T-helper 17 cell (primary cell): ENCODE measurements at regions not wholly inside any gene's neighbourhood (a gene's known extent, or its start where the extent isn't known, plus 50 kb on each side); places are given as distances from the start of the nearest gene placed in this dataset.
"Not testable (repeated sequence)": the region's sequence is repeated elsewhere in the genome, so short reads cannot be mapped to it uniquely, and the experiment has no call there.

Experiments
- ATAC-seq: fragments of 150-1000 bp; cut with Tn5 transposase; 2 replicates; pipeline ENCODE4 v1.10.0; 2021; ENCODE audit warnings: mild to moderate bottlenecking, moderate library complexity
- DNase-seq, 3 donors: peaks; one replicate each; pipeline versions ENCODE4 v3.0.0 to v3.0.0-alpha.2; 2020 to 2021
- H3K9me3 ChIP-seq: one replicate; pipeline ENCODE4 v1.7.0; 2013; ENCODE audit warnings: low read length, mild to moderate bottlenecking; ENCODE audit not compliant: control insufficient read depth, poor library complexity, severe bottlenecking
- H3K27ac Mint-ChIP-seq: one replicate; pipeline ENCODE4 v1.8.0; 2022; ENCODE audit warnings: mild to moderate bottlenecking, moderate library complexity, mixed read lengths
- H3K27me3 Mint-ChIP-seq: one replicate; pipeline ENCODE4 v1.8.0; 2022; ENCODE audit warnings: mixed read lengths
- H3K36me3 Mint-ChIP-seq: one replicate; pipeline ENCODE4 v1.8.0; 2022; ENCODE audit warnings: low read depth, mixed read lengths
- H3K4me1 Mint-ChIP-seq: one replicate; pipeline ENCODE4 v1.8.0; 2022; ENCODE audit warnings: mild to moderate bottlenecking, mixed read lengths
- H3K4me3 Mint-ChIP-seq: one replicate; pipeline ENCODE4 v1.8.0; 2022; ENCODE audit warnings: mild to moderate bottlenecking, moderate library complexity, mixed read lengths

DNA sequence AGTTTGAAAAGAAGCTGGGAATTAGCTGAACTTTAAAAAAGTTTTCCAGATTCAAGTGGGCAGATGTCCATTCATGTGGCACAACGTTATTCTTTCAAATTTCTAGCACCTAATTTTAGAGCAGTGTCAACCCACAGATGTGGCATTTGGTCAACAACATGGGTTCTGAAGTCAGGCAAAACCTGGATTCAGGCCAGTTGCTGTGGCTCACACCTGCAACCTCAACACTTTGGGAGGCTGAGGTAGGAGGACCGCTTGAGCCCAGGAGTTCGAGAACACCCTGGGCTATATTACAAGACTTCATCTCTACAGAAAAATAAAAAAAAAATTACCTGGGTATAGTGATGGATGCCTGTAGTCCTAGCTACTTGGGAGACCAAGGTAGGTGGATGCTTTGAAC, 380.2 kb upstream of the SALL1 start:
- no peak for DNase-seq
- Mint-ChIP-seq H3K27ac (no peak overlapping the region), H3K4me1 (no peaks in the 10 kb centered on the region), H3K36me3 (no peaks in the 10 kb centered on the region), H3K4me3 (no peak overlapping the region), H3K27me3 (no peaks in the 10 kb centered on the region)
- ATAC-seq: no peak
- no peaks in the 10 kb centered on the region for H3K9me3 ChIP-seq

DNA sequence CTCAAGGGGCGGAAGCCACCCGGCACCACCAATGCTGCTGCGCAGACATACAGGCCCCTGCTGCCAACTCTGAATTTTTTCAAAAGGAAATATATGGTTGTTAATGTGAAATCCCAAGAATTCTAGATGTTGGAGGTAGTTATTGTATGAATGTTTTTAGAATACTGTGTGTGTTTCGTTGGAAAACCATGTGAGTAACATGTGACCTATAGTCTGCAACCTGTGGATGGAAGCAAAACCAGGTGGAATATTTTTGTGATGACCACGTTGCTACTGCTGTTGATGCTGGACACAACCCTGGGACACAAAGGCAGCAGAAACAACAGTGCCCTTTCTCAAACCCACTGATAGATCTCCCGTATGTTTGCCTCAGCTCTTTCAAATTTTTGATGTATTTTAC, 376.3 kb upstream of the SALL1 start:
- no peak overlapping the region for H3K4me3 Mint-ChIP-seq
- no peaks in the 10 kb centered on the region for H3K4me1 Mint-ChIP-seq
- no peak overlapping the region for H3K27ac Mint-ChIP-seq
- no peaks in the 10 kb centered on the region for H3K27me3 Mint-ChIP-seq
- DNase-seq (no peak), ATAC-seq (no peak)
- H3K9me3 ChIP-seq: no peaks in the 10 kb centered on the region
- H3K36me3 Mint-ChIP-seq: no peaks in the 10 kb centered on the region

DNA sequence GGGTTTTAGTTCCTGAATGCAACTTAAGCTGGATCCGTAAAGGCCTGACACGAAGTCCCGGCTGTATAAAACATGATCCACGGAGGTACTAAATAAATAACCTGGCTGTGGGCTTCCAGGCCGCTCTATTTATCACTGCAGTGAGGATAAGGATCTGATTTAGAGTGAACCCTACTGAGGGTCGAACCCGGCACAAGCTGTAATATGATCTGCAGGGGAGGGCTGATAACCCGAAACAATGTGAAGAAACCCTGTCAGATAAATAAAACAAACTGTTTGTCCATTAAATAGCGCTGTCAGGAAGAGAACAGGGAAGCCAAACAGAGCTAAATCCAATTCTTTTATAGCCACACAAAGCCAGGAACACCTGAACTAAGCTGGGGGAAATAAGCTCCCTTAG, 375.6 kb upstream of the SALL1 start:
- Mint-ChIP-seq H3K4me3 (no peak overlapping the region), H3K4me1 (no peaks in the 10 kb centered on the region), H3K36me3 (no peaks in the 10 kb centered on the region), H3K27me3 (no peaks in the 10 kb centered on the region), H3K27ac (no peak overlapping the region)
- ATAC-seq (no peak), DNase-seq (no peak)
- H3K9me3 ChIP-seq: no peaks in the 10 kb centered on the region

DNA sequence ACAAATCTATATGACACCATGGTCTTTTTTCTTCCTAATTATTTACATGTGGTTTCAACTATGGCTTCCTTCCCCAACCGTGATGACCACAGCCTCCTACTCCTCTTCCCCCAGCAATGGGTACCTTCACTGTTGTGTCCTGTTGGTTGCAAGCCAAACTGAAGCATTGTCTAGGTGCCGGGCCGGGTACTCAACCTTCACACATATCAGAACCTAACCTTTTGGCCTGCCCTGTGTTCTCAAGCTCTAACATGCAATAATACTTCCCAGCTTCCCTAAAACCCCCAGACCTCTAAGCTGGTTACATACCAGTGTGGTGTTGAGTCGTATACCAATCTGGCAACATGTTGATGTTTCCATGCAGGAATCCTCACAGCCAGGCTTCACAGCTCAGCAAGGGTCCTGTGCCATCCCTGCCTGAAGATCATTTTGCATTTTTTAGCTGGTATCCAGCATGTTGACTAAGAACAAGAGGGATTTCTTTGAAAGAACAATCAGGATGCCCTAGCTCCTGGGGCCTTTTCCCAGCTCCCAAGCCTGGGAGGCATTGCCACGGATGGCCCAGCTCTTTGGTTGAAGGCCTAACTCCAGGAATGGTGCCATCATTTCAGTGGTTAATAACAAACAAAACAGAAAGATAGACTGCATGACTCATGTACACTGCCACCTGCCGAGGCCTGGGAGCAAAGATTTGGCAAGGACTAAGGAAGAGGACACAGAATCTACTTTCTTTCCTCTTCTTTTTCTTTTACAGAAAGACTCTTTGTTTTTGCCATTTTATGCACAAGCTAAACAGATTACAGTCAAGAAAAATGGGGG, 373.7 kb upstream of the SALL1 start:
- DNase-seq: no peak
- H3K4me3 Mint-ChIP-seq: no peak overlapping the region
- H3K36me3 Mint-ChIP-seq: no peaks in the 10 kb centered on the region
- H3K4me1 Mint-ChIP-seq: no peaks in the 10 kb centered on the region
- H3K27ac Mint-ChIP-seq: no peak overlapping the region
- no peaks in the 10 kb centered on the region for H3K9me3 ChIP-seq
- no peak for ATAC-seq
- no peaks in the 10 kb centered on the region for H3K27me3 Mint-ChIP-seq

DNA sequence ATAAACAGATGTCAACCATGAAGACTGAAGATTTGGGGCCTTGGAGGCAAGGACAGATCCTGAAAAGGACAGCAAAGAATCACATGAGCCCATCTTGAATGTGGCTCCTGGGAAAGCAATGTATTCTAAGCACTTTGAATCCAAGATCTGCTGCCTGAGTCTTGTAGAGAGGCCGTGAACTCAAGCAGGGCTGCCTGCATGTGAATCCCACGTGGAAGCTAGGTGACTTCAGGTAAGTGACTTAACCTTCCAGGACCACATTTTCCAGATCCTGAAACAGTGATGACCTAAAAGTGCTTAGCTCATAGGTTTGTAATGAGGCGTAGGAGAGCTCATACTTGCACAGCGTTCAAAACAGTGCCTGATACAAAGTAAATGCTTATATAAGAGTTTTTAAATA, 373.0 kb upstream of the SALL1 start:
- Mint-ChIP-seq H3K4me1 (no peaks in the 10 kb centered on the region), H3K36me3 (no peaks in the 10 kb centered on the region)

DNA sequence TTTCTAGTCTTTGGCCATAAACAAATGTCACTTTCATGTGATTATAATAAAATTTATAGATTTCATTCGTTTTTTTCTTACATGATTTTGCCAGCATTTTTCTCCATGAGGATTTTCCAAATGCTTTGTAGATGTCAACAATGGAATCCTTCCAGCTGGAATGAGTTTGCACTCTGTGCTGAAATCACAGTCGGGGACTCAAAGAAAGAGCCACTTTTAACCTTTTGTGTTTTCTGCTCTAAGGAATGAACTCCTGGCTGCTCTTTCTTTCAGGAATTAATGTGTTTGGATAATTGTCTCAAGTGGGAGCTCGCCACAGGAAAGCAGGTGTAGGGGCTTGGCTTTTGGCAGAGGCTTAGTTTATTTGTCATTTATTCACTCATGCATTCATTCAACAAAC, 372.3 kb upstream of the SALL1 start:
- Mint-ChIP-seq H3K27me3 (no peaks in the 10 kb centered on the region), H3K27ac (no peak overlapping the region), H3K36me3 (no peaks in the 10 kb centered on the region), H3K4me3 (no peak overlapping the region), H3K4me1 (no peaks in the 10 kb centered on the region)
- no peak for ATAC-seq
- DNase-seq: no peak
- no peaks in the 10 kb centered on the region for H3K9me3 ChIP-seq

More for the DNA sequence above, 373.0 kb upstream of the SALL1 start:
- H3K27me3 Mint-ChIP-seq: no peaks in the 10 kb centered on the region
- no peak for ATAC-seq
- no peak for DNase-seq
- H3K4me3 Mint-ChIP-seq: no peak overlapping the region
- H3K27ac Mint-ChIP-seq: no peak overlapping the region
- no peaks in the 10 kb centered on the region for H3K9me3 ChIP-seq

DNA sequence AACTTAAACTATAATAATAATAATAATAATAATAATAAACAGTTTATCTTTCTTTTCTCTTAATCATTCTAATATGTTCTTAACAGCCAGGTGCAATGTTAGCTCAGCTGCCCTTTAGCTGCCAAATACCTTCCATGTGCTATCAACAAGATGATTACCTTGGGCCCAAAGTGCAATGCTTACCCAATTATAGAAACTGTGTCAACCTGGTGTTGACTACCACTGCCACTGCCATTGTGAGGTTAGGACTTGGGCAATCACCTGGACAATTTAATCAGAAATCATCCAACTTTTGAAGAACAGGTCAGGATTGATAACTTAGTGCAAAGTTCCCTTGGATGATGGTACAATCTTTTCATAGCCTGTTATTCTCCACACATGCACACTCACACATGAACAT, 371.8 kb upstream of the SALL1 start:
- no peak overlapping the region for H3K27ac Mint-ChIP-seq
- ATAC-seq (no peak), DNase-seq (no peak)
- no peaks in the 10 kb centered on the region for H3K36me3 Mint-ChIP-seq
- H3K9me3 ChIP-seq: no peaks in the 10 kb centered on the region
- H3K4me1 Mint-ChIP-seq: no peaks in the 10 kb centered on the region
- H3K4me3 Mint-ChIP-seq: no peak overlapping the region
- H3K27me3 Mint-ChIP-seq: no peaks in the 10 kb centered on the region

DNA sequence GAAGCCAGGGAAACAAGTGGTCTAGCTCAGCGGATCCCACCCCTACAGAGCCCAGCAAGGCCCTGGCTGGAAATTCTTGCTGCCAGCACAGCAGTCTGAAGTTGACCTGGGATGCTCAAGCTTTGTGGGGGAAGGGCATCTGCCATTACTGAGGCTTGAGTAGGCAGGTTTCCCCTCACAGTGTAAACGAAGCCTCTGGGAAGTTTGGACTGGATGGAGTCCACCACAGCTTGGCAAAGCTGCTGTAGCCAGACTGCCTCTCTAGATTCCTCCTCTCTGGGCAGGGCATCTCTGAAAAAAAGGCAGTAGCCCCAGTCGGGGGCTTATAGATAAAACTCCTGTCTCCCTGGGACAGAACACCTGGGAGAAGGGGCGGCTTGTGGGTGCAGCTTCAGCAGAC, 365.9 kb upstream of the SALL1 start:
- not testable (repeated sequence) for H3K4me3 Mint-ChIP-seq, H3K9me3 ChIP-seq, H3K27ac Mint-ChIP-seq, H3K36me3 Mint-ChIP-seq, DNase-seq, H3K4me1 Mint-ChIP-seq, ATAC-seq, H3K27me3 Mint-ChIP-seq

DNA sequence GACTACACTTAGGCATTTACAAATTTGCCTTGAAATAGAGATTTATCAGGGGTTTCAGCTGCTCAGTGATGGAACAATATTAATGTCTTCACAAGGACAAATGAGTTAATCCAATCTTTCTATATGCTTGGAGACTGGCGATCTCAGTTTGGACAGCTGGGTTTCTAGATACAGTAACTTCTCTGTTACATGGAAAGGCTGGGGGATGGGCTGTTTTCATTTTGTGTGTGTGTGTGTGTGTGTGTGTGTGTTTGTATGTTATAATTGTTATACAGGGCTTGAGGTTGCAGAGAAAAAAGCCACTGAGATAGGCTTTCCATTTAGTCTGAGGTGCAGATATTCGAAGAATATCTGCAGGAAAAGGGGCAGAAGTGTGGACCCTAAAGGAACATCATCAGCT, 359.3 kb upstream of the SALL1 start:
- Mint-ChIP-seq H3K4me1 (no peaks in the 10 kb centered on the region), H3K4me3 (no peak overlapping the region), H3K36me3 (no peaks in the 10 kb centered on the region), H3K27me3 (no peaks in the 10 kb centered on the region), H3K27ac (no peak overlapping the region)
- no peaks in the 10 kb centered on the region for H3K9me3 ChIP-seq
- no peak for DNase-seq
- ATAC-seq: no peak

DNA sequence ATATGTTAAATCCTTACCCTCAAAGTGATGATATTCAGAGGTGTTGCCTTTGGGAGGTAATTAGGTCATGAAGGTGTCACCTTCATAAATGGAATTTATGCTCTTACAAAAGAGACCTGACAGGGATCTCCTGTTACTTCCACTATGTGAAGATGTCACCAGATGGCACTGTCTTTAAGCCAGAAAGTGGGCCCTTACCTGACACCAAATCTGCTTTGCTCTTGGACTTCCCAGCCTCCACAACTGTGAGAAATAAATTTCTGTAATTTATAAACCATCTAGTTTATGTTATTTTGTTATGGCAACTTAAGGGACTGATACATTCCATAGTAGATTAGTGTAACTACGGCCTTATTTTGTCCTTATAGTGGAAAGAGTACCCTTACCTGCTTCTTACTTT, 358.3 kb upstream of the SALL1 start:
- Mint-ChIP-seq H3K27me3 (no peaks in the 10 kb centered on the region), H3K27ac (no peak overlapping the region), H3K36me3 (no peaks in the 10 kb centered on the region), H3K4me3 (no peak overlapping the region), H3K4me1 (no peaks in the 10 kb centered on the region)
- DNase-seq (no peak), ATAC-seq (no peak)
- H3K9me3 ChIP-seq: no peaks in the 10 kb centered on the region

DNA sequence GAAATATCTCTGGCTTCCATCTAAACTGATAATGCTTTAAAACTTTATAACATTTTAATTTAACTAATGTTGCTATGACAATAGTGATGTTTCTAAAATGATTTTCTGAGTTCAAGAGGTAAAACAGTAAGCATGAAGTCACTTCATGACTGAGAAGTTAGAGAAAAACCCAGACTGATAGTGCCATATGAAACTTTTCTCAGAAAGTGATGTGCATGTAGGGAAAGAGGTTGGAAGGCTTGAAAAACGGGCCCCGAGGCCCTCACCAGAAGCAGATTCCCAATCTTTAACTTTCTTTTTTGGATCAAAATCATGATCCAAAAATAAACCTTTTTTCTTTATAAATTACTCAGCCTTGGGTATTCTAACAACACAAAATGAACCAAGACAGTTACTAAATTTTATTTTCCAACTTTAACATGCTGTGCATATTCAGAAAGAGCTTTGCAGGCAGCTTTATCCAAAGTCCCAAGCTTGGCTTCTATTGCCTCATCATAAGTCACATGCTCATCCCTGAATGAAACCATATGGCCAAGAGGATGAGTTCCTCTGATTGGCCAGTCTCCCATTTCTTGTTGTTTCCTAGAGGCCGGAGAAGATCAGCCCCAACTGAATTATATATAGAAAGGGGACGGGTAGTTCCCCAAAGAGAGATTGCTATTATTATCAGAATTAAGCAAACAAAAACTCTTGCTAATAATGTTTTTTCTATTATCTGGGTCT, 357.6 kb upstream of the SALL1 start:
- DNase-seq: no peak
- H3K27me3 Mint-ChIP-seq: no peaks in the 10 kb centered on the region

DNA sequence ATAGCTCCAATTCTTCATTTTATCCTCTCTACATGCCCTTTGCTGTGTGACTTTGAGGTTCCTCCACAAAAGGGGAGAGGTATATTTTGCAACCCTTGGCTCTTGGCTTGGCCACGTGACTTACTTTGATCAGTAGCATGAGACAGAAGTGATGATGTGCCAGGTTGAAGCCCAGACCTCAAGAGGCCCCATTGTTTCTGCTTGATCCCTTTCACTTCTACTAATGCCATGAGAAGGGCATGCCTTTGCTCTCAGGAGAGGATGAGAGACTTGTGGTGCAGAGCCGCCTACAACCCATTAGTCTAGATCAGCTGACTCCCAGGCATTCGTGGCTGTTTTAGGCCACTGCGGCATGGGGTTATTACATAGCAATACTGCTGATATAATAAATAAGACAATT, 356.2 kb upstream of the SALL1 start:
- no peak overlapping the region for H3K27ac Mint-ChIP-seq
- no peaks in the 10 kb centered on the region for H3K4me1 Mint-ChIP-seq
- H3K36me3 Mint-ChIP-seq: no peaks in the 10 kb centered on the region
- H3K9me3 ChIP-seq: no peaks in the 10 kb centered on the region
- ATAC-seq (no peak), DNase-seq (no peak)
- no peak overlapping the region for H3K4me3 Mint-ChIP-seq
- H3K27me3 Mint-ChIP-seq: no peaks in the 10 kb centered on the region

More for the DNA sequence above, 357.6 kb upstream of the SALL1 start:
- no peaks in the 10 kb centered on the region for H3K9me3 ChIP-seq
- no peaks in the 10 kb centered on the region for H3K4me1 Mint-ChIP-seq
- H3K4me3 Mint-ChIP-seq: no peak overlapping the region
- H3K36me3 Mint-ChIP-seq: no peaks in the 10 kb centered on the region
- H3K27ac Mint-ChIP-seq: no peak overlapping the region
- ATAC-seq: no peak

DNA sequence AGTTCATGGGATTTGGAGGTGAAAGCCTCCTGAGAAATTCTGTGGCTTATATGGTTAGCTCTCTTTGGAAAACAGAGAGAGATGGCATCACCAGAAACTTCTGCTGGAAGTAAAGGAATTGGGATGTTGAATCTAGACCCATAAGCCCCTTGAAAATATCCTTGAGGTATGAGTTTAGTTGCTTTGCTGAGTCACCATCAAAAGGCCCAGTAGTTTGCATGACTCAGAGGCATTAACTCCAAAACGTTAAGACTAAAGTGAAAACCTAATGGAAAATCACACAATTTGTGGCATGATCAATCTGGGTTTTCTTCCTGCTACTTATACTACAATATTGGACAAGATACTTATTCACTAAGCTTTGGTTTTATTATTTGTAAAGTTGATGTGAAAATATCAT, 349.2 kb upstream of the SALL1 start:
- no peaks in the 10 kb centered on the region for H3K9me3 ChIP-seq
- no peak overlapping the region for H3K27ac Mint-ChIP-seq
- no peak for DNase-seq
- no peaks in the 10 kb centered on the region for H3K4me1 Mint-ChIP-seq
- H3K27me3 Mint-ChIP-seq: no peaks in the 10 kb centered on the region
- H3K36me3 Mint-ChIP-seq: no peaks in the 10 kb centered on the region
- ATAC-seq: no peak
- H3K4me3 Mint-ChIP-seq: no peak overlapping the region
